Epithelial cell of esophagus (primary cell): ENCODE measurements at regions not wholly inside any gene's neighbourhood (a gene's known extent, or its start where the extent isn't known, plus 50 kb on each side); places are given as distances from the start of the nearest gene placed in this dataset.

Experiments
- DNase-seq: peaks from one replicate; pipeline ENCODE4 v3.0.0; 2010; ENCODE audit warnings: low read depth
- H3K4me3 ChIP-seq: 2 replicates; pipeline ENCODE4 v1.5.1; 2011; ENCODE audit warnings: mild to moderate bottlenecking, low read length, control low read depth
- CTCF ChIP-seq: IDR thresholded peaks from 2 replicates; pipeline ENCODE4 v1.5.1; 2011; ENCODE audit warnings: low read depth, mild to moderate bottlenecking, low read length, control low read depth, inconsistent platforms; ENCODE audit not compliant: insufficient read depth; ENCODE audit errors: missing control alignments

DNA sequence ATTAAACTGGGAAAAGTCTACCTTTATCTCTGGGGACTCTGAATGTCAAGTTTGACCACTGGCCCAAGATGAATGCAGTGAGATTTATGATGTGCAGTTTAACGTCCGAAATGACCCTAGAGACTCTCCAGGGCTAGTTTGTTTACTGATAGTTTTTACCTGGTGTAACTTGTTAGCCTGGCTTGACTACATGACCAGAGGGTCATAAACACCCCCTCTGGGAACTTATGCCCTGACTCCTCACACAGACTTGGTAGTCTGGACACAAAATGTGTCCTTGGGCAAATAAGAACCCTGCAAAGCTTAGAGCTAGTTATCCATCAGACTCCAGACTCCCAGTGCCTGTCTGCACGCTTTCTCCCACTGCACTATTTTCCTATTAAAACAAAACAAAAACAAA lies 606.5 kb downstream of the HACE1 start:
- TF ChIP-seq CTCF = no peak
- no peak for DNase-seq
- H3K4me3 ChIP-seq = no peak overlapping the region

DNA sequence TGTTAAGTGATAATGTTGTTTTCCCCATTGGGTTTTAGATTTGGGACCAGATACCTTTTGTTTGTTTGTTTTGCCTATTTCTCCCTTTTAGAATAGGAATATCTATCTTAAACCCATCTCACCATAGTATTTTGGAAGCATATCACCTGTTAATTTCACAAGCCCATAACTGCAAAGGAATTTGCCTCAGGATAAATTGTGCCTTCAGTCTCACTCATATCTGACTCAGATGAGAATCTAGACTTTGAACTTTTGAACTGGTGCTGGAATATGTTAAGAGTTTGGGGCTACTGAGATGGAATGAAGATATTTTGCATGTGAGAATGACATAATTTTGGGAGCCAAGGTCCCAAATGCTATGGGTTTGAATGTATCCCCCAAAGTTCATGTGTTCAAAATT lies 607.4 kb downstream of the HACE1 start:
- no peak overlapping the region for H3K4me3 ChIP-seq
- peak; percentile 72 for DNase-seq
- no peak for TF ChIP-seq CTCF

- no peak for DNase-seq
- H3K4me3 ChIP-seq = no peak overlapping the region
- no peak for TF ChIP-seq CTCF
Measured at GRCh38 chr6:104251651-104252050, 608.1 kb downstream of the HACE1 start.

DNA sequence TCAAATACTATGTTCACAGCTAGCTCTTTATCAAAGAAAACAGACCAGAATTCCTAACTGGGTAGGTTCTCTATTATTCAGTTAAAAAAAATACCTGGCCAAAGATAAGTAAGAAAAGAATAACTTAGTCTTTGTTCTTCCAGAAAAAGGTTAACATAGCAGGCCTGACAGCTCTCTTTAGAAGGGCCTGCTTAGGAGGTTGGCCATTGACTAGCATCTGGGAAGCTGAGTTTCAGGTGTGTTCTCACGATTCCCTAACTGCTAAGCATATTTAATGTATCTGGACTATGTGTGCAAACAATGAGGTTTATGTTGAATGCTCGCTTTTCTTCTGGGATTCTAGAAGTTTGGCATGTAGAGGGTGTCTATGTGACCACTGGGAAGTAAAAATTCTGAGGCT lies 618.9 kb downstream of the HACE1 start:
- H3K4me3 ChIP-seq = no peak overlapping the region
- no peak for DNase-seq
- no peak for TF ChIP-seq CTCF

GRCh38 chr6:104239971-104240370 lies 619.7 kb downstream of the HACE1 start:
- no peak for DNase-seq

DNA sequence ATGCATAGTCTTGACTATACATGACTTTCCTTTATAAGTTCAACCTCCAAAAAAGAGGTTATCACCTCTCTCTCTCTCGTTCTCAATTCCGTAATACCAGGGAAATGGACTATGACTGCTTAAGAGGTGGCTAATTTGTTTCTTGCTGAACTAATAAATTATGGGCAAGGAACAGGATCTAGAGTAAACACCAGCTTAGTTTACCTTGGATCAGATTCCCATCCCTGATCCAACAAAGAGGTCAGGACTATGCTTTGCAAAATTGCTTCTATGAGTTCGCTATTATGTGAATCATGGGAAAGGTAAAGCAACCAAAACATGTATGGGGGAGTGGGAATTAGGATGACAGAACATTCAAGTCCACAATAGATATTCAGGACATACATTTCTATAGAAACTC lies 630.7 kb downstream of the HACE1 start:
- TF ChIP-seq CTCF = no peak
- no peak for DNase-seq

More at GRCh38 chr6:104239971-104240370, 619.7 kb downstream of the HACE1 start:
- TF ChIP-seq CTCF = no peak
- H3K4me3 ChIP-seq = no peak overlapping the region

GRCh38 chr6:104227508-104227907 lies 632.2 kb downstream of the HACE1 start:
- no peak for DNase-seq
- no peak for TF ChIP-seq CTCF

More for the DNA sequence above, 630.7 kb downstream of the HACE1 start:
- no peak overlapping the region for H3K4me3 ChIP-seq

More at GRCh38 chr6:104227508-104227907, 632.2 kb downstream of the HACE1 start:
- H3K4me3 ChIP-seq = no peak overlapping the region
